Testis (tissue), 2 donors: ENCODE measurements at regions not wholly inside any gene's neighbourhood (a gene's known extent, or its start where the extent isn't known, plus 50 kb on each side); places are given as distances from the start of the nearest gene placed in this dataset.

Experiments used
- CTCF ChIP-seq, 3 experiments: fragments of 450-650 bp in 2 of 3; fragments of 200-600 bp in 1 of 3; sonication (generic) in 1 of 3; IDR thresholded peaks; one replicate each; pipeline ENCODE4 v1.5.1; 2016 to 2019; ENCODE audit warnings: antibody characterized with exemption in 3 of 3, mild to moderate bottlenecking in 2 of 3, moderate library complexity in 1 of 3
- POLR2A ChIP-seq: fragments of 450-650 bp; IDR thresholded peaks from one replicate; pipeline ENCODE4 v1.6.1; 2017; ENCODE audit warnings: antibody characterized with exemption, mild to moderate bottlenecking, moderate library complexity

DNA sequence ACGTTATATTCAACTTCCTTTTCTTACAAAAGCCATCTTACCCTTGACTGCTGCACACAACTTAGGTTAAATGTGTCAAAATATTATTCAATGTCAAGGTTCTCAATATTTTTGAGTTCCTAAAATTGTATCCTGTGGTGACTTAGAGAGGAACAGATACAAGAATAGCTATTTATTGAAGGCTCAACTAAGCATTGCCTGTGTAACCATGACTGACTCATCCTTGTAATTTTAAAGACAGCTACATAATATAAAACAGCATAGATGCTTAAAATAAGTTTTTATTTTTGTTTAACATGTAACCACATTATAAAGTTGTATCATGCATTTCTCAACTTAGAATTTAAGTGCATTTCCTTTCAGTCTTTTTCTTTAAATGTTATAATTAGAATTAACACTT lies 312.9 kb upstream of the RGMB start:
- TF ChIP-seq POLR2A, result no peak
- TF ChIP-seq CTCF (IDR thresholded peaks at IDR 0.05), result no peak
